Nephron progenitor cell (in vitro differentiated cells): ENCODE measurements at regions not wholly inside any gene's neighbourhood (a gene's known extent, or its start where the extent isn't known, plus 50 kb on each side); places are given as distances from the start of the nearest gene placed in this dataset.

Source experiments
- DNase-seq: peaks from one replicate; pipeline ENCODE4 v3.0.0; 2021
- H3K27ac Mint-ChIP-seq: 2 replicates; pipeline ENCODE4 v1.8.0; 2021; ENCODE audit warnings: mild to moderate bottlenecking, moderate library complexity, mixed read lengths
- H3K27me3 Mint-ChIP-seq: 2 replicates; pipeline ENCODE4 v1.8.0; 2021; ENCODE audit warnings: mild to moderate bottlenecking, low read depth, mixed read lengths; ENCODE audit not compliant: poor library complexity
- H3K36me3 Mint-ChIP-seq: 2 replicates; pipeline ENCODE4 v1.8.0; 2021; ENCODE audit warnings: low read depth, mixed read lengths
- H3K4me1 Mint-ChIP-seq: 2 replicates; pipeline ENCODE4 v1.8.0; 2021; ENCODE audit warnings: mixed read lengths
- H3K4me3 Mint-ChIP-seq: 2 replicates; pipeline ENCODE4 v1.8.0; 2021; ENCODE audit warnings: mild to moderate bottlenecking, moderate library complexity, mixed read lengths
- H3K9me3 Mint-ChIP-seq: 2 replicates; pipeline ENCODE4 v1.8.0; 2021; ENCODE audit warnings: mild to moderate bottlenecking, moderate library complexity, mixed read lengths
- CTCF ChIP-seq: fragments of 200-600 bp; sonication (generic); IDR thresholded peaks from 2 replicates; pipeline ENCODE4 v1.5.0; 2021; ENCODE audit warnings: antibody characterized with exemption

- no peaks in the 10 kb centered on the region for H3K36me3 Mint-ChIP-seq
- no peak for TF ChIP-seq CTCF
- H3K27ac Mint-ChIP-seq: no peak overlapping the region
- no peak overlapping the region for H3K4me3 Mint-ChIP-seq
- DNase-seq: no peak
- no peaks in the 10 kb centered on the region for H3K9me3 Mint-ChIP-seq
- peaks cover 9% of the 10 kb centered on the region for H3K4me1 Mint-ChIP-seq
- peaks cover 4% of the 10 kb centered on the region for H3K27me3 Mint-ChIP-seq
These were observed 831.6 kb downstream of the QKI start for GRCh38 chr6:164246082-164246481.

- no peak overlapping the region for H3K4me3 Mint-ChIP-seq
- no peaks in the 10 kb centered on the region for H3K9me3 Mint-ChIP-seq
- H3K27ac Mint-ChIP-seq: no peak overlapping the region
- DNase-seq: no peak
- no peaks in the 10 kb centered on the region for H3K36me3 Mint-ChIP-seq
- H3K27me3 Mint-ChIP-seq: peaks cover 8% of the 10 kb centered on the region
- H3K4me1 Mint-ChIP-seq: peaks cover 9% of the 10 kb centered on the region
- no peak for TF ChIP-seq CTCF
These were observed 829.4 kb downstream of the QKI start for GRCh38 chr6:164243949-164244348.

GRCh38 chr6:164243012-164243610 lies 828.6 kb downstream of the QKI start:
- TF ChIP-seq CTCF: no peak
- H3K36me3 Mint-ChIP-seq: no peaks in the 10 kb centered on the region
- H3K9me3 Mint-ChIP-seq: no peaks in the 10 kb centered on the region
- no peak overlapping the region for H3K27ac Mint-ChIP-seq
- peaks cover 9% of the 10 kb centered on the region for H3K4me1 Mint-ChIP-seq
- no peak overlapping the region for H3K4me3 Mint-ChIP-seq
- H3K27me3 Mint-ChIP-seq: peaks cover 8% of the 10 kb centered on the region
- no peak for DNase-seq

GRCh38 chr6:164230804-164231203 lies 816.3 kb downstream of the QKI start:
- Mint-ChIP-seq H3K9me3 (peaks cover 9% of the 10 kb centered on the region), H3K4me1 (peaks cover 6% of the 10 kb centered on the region), H3K27ac (no peak overlapping the region), H3K27me3 (peaks cover 3% of the 10 kb centered on the region), H3K4me3 (no peak overlapping the region), H3K36me3 (no peaks in the 10 kb centered on the region)
- TF ChIP-seq CTCF: no peak
- DNase-seq: no peak

GRCh38 chr6:164230259-164230658 lies 815.7 kb downstream of the QKI start:
- H3K27ac Mint-ChIP-seq: no peak overlapping the region
- no peaks in the 10 kb centered on the region for H3K36me3 Mint-ChIP-seq
- no peak for DNase-seq
- peaks cover 3% of the 10 kb centered on the region for H3K27me3 Mint-ChIP-seq
- peaks cover 9% of the 10 kb centered on the region for H3K9me3 Mint-ChIP-seq
- no peak overlapping the region for H3K4me3 Mint-ChIP-seq
- H3K4me1 Mint-ChIP-seq: peaks cover 10% of the 10 kb centered on the region
- no peak for TF ChIP-seq CTCF

- DNase-seq: no peak
- Mint-ChIP-seq H3K27me3 (peaks cover 3% of the 10 kb centered on the region), H3K27ac (no peak overlapping the region), H3K4me1 (peaks cover 11% of the 10 kb centered on the region), H3K9me3 (peaks cover 6% of the 10 kb centered on the region), H3K36me3 (no peaks in the 10 kb centered on the region), H3K4me3 (no peak overlapping the region)
- TF ChIP-seq CTCF: no peak
These were observed 815.2 kb downstream of the QKI start for GRCh38 chr6:164229716-164230115.
